HEK293 (cell line): ENCODE measurements at regions not wholly inside any gene's neighbourhood (a gene's known extent, or its start where the extent isn't known, plus 50 kb on each side); places are given as distances from the start of the nearest gene placed in this dataset.

ENCODE experiments used
- CTCF ChIA-PET: fragments of 350-600 bp; formaldehyde crosslinking; extraction: SDS; loops from one replicate; lab custom pipeline; 2021; ENCODE audit warnings: antibody characterized with exemption; lab: Yijun Ruan, JAX
- POLR2A ChIA-PET: fragments of 300-600 bp; formaldehyde crosslinking; extraction: SDS; loops from one replicate; lab custom pipeline; 2020; ENCODE audit warnings: antibody characterized with exemption, inconsistent platforms; lab: Yijun Ruan, JAX
- H3K27ac ChIP-seq: fragments of 200-500 bp; sonication (Bioruptor generic); 2 replicates; pipeline ENCODE4 v1.5.1; 2014; ENCODE audit warnings: low read depth, low read length, control low read depth, inconsistent platforms; ENCODE audit errors: extremely low read depth
- H3K36me3 ChIP-seq, 2 experiments: fragments of 200-500 bp in 1 of 2; sonication (Bioruptor generic) in 1 of 2; 1 replicate in 1 of 2; 2 replicates in 1 of 2; pipeline ENCODE4 v1.5.1; 2014 to 2017; ENCODE audit warnings: inconsistent platforms in 2 of 2, low read length in 2 of 2; ENCODE audit not compliant: control insufficient read depth in 2 of 2, insufficient read depth in 1 of 2
- H3K4me1 ChIP-seq: fragments of 200-500 bp; sonication (Bioruptor generic); 2 replicates; pipeline ENCODE4 v1.5.1; 2014; ENCODE audit warnings: mild to moderate bottlenecking, low read length, inconsistent platforms; ENCODE audit not compliant: control insufficient read depth, insufficient read depth
- H3K4me3 ChIP-seq: 2 replicates; pipeline ENCODE4 v1.5.1; 2011; ENCODE audit warnings: low read depth, mild to moderate bottlenecking, control low read depth, low read length, moderate library complexity
- H3K9me3 ChIP-seq: fragments of 200-500 bp; sonication (Bioruptor generic); 2 replicates; pipeline ENCODE4 v1.5.1; 2014; ENCODE audit warnings: low read depth, low read length, inconsistent platforms; ENCODE audit not compliant: control insufficient read depth, insufficient read depth
- BCL11B ChIP-seq: fragments of 450-650 bp; formaldehyde crosslinking; IDR thresholded peaks from 2 replicates; pipeline ENCODE4 v1.5.1; 2016; ENCODE audit warnings: low read depth, missing biosample characterization, missing genetic modification characterization
- GFI1B ChIP-seq: fragments of 450-650 bp; formaldehyde crosslinking; IDR thresholded peaks from 2 replicates; pipeline ENCODE4 v1.5.1; 2016; ENCODE audit warnings: missing biosample characterization, missing genetic modification characterization
- HOXA7 ChIP-seq: sonication (generic); formaldehyde crosslinking; IDR thresholded peaks from 2 replicates; pipeline ENCODE4 v1.8.1; 2022; ENCODE audit warnings: missing genetic modification reagents, borderline replicate concordance
- KLF1 ChIP-seq: fragments of 450-650 bp; formaldehyde crosslinking; IDR thresholded peaks from 2 replicates; pipeline ENCODE4 v1.5.1; 2016; ENCODE audit warnings: missing biosample characterization, missing genetic modification characterization
- KLF10 ChIP-seq: fragments of 450-650 bp; IDR thresholded peaks from 2 replicates; pipeline ENCODE4 v1.5.1; 2018; ENCODE audit warnings: missing biosample characterization, mild to moderate bottlenecking, missing genetic modification characterization
- KLF17 ChIP-seq: fragments of 450-650 bp; formaldehyde crosslinking; IDR thresholded peaks from 2 replicates; pipeline ENCODE4 v1.5.1; 2016; ENCODE audit warnings: missing biosample characterization, missing genetic modification characterization
- KLF8 ChIP-seq: fragments of 450-650 bp; formaldehyde crosslinking; IDR thresholded peaks from 2 replicates; pipeline ENCODE4 v1.5.1; 2016; ENCODE audit warnings: missing biosample characterization, missing genetic modification characterization
- OVOL3 ChIP-seq: fragments of 450-650 bp; formaldehyde crosslinking; IDR thresholded peaks from 2 replicates; pipeline ENCODE4 v1.5.1; 2016; ENCODE audit warnings: missing biosample characterization, missing genetic modification characterization
- PRDM4 ChIP-seq: fragments of 450-650 bp; formaldehyde crosslinking; IDR thresholded peaks from 2 replicates; pipeline ENCODE4 v1.5.1; 2017; ENCODE audit warnings: missing biosample characterization, missing genetic modification characterization
- TSHZ1 ChIP-seq: fragments of 450-650 bp; formaldehyde crosslinking; IDR thresholded peaks from 2 replicates; pipeline ENCODE4 v1.5.1; 2016; ENCODE audit warnings: missing biosample characterization, missing genetic modification characterization, borderline replicate concordance
- ZBTB11 ChIP-seq: fragments of 450-650 bp; formaldehyde crosslinking; conservative IDR thresholded peaks from 2 replicates; pipeline ENCODE4 v1.5.1; 2016; ENCODE audit warnings: low read depth, missing biosample characterization, missing genetic modification characterization
- ZBTB48 ChIP-seq: fragments of 450-650 bp; formaldehyde crosslinking; IDR thresholded peaks from 2 replicates; pipeline ENCODE4 v1.5.1; 2016; ENCODE audit warnings: missing biosample characterization, missing genetic modification characterization
- ZEB2 ChIP-seq: fragments of 450-650 bp; formaldehyde crosslinking; IDR thresholded peaks from 2 replicates; pipeline ENCODE4 v1.5.1; 2016; ENCODE audit warnings: missing biosample characterization, missing genetic modification characterization
- ZNF112 ChIP-seq: fragments of 450-650 bp; formaldehyde crosslinking; IDR thresholded peaks from 2 replicates; pipeline ENCODE4 v1.5.0; 2017; ENCODE audit warnings: missing biosample characterization, missing genetic modification characterization
- ZNF248 ChIP-seq: fragments of 450-650 bp; formaldehyde crosslinking; IDR thresholded peaks from 2 replicates; pipeline ENCODE4 v1.5.1; 2017; ENCODE audit warnings: missing biosample characterization, missing genetic modification characterization
- ZNF266 ChIP-seq: fragments of 450-650 bp; formaldehyde crosslinking; IDR thresholded peaks from 2 replicates; pipeline ENCODE4 v1.5.1; 2016; ENCODE audit warnings: missing biosample characterization, missing genetic modification characterization, low read depth
- ZNF416 ChIP-seq: fragments of 450-650 bp; formaldehyde crosslinking; IDR thresholded peaks from 2 replicates; pipeline ENCODE4 v1.5.1; 2016; ENCODE audit warnings: missing biosample characterization, missing genetic modification characterization
- ZNF426 ChIP-seq: fragments of 450-650 bp; formaldehyde crosslinking; IDR thresholded peaks from 2 replicates; pipeline ENCODE4 v1.5.1; 2017; ENCODE audit warnings: missing biosample characterization, missing genetic modification characterization, mild to moderate bottlenecking, inconsistent platforms, moderate library complexity
- ZNF596 ChIP-seq: fragments of 450-650 bp; IDR thresholded peaks from 2 replicates; pipeline ENCODE4 v1.5.0; 2018; ENCODE audit warnings: missing biosample characterization, mild to moderate bottlenecking, missing genetic modification characterization, moderate library complexity
- ZNF645 ChIP-seq: fragments of 450-650 bp; formaldehyde crosslinking; IDR thresholded peaks from 2 replicates; pipeline ENCODE4; 2016; ENCODE audit warnings: missing biosample characterization, missing genetic modification characterization
- ZNF670 ChIP-seq: fragments of 450-650 bp; formaldehyde crosslinking; IDR thresholded peaks from 2 replicates; pipeline ENCODE4 v1.5.1; 2016; ENCODE audit warnings: missing biosample characterization, missing genetic modification characterization, low read depth
- ZNF843 ChIP-seq: fragments of 450-650 bp; formaldehyde crosslinking; IDR thresholded peaks from 2 replicates; pipeline ENCODE4 v1.5.1; 2016; ENCODE audit warnings: missing biosample characterization, missing genetic modification characterization
- ZSCAN18 ChIP-seq: fragments of 450-650 bp; formaldehyde crosslinking; IDR thresholded peaks from 2 replicates; pipeline ENCODE4 v1.5.1; 2016; ENCODE audit warnings: missing biosample characterization, missing genetic modification characterization

GRCh38 chr3:34942256-34942655, 697.1 kb upstream of the ARPP21 start (continued):
- TF ChIP-seq PRDM4 (no peak), ZNF596 (tag by site-specific recombination) (no peak)

GRCh38 chr3:34947834-34948233, 691.5 kb upstream of the ARPP21 start:
- no peak overlapping the region for H3K27ac ChIP-seq
- no peaks in the 10 kb centered on the region for H3K9me3 ChIP-seq
- no peak for TF ChIP-seq ZBTB11 (tag by site-specific recombination)
- no peak for TF ChIP-seq ZNF670
- TF ChIP-seq KLF8 (tag by site-specific recombination) = no peak
- no peak for TF ChIP-seq ZNF426
- TF ChIP-seq ZBTB48 (tag by site-specific recombination) = no peak
- no peak for TF ChIP-seq ZNF843
- TF ChIP-seq ZEB2 (tag by site-specific recombination) = no peak
- TF ChIP-seq ZNF248 (tag by site-specific recombination) = no peak
- TF ChIP-seq ZNF266 (tag by site-specific recombination) = no peak
- TF ChIP-seq BCL11B = no peak
- no peak for TF ChIP-seq ZSCAN18 (tag by site-specific recombination)
- no peak for TF ChIP-seq GFI1B (tag by site-specific recombination)
- no peak for TF ChIP-seq HOXA7
- TF ChIP-seq ZNF416 = no peak
- H3K4me3 ChIP-seq = no peak overlapping the region
- ChIA-PET POLR2A (no interaction called here), CTCF (interaction anchor here (0.6 kb wide), 1 partner anchor 692 kb away, joined by 3 read pairs; the partner anchor contains the start of gene ARPP21)
- no peaks in the 10 kb centered on the region for H3K4me1 ChIP-seq
- H3K36me3 ChIP-seq = no peaks in the 10 kb centered on the region

- Histone ChIP-seq H3K27ac (no peak overlapping the region), H3K9me3 (no peaks in the 10 kb centered on the region), H3K4me1 (no peaks in the 10 kb centered on the region), H3K36me3 (no peaks in the 10 kb centered on the region), H3K4me3 (no peak overlapping the region)
- ChIA-PET CTCF (interaction anchor here (0.6 kb wide), 1 partner anchor 691 kb away, joined by 3 read pairs; the partner anchor contains the start of gene ARPP21), POLR2A (no interaction called here)
- no peak for TF ChIP-seq KLF1 (tag by site-specific recombination)
- TF ChIP-seq ZNF112 = no peak
- no peak for TF ChIP-seq TSHZ1 (tag by site-specific recombination)
- TF ChIP-seq KLF10 (tag by site-specific recombination) = no peak
- TF ChIP-seq ZNF645 (tag by site-specific recombination) = no peak
- no peak for TF ChIP-seq KLF17 (tag by site-specific recombination)
- no peak for TF ChIP-seq OVOL3 (tag by site-specific recombination)
Observed at GRCh38 chr3:34948517-34948916, 690.8 kb upstream of the ARPP21 start.
